ENCODE measurements at regions not wholly inside any gene's neighbourhood (a gene's known extent, or its start where the extent isn't known, plus 50 kb on each side); places are given as distances from the start of the nearest gene placed in this dataset.
"Not testable (repeated sequence)": the region's sequence is repeated elsewhere in the genome, so short reads cannot be mapped to it uniquely, and the experiment has no call there.

- not testable (repeated sequence) for TF ChIP-seq CTCF (IDR thresholded peaks at IDR 0.05; ENCODE audit: low read depth, low read length, poor library complexity, severe bottlenecking); EZH2phosphoT487 (IDR thresholded peaks at IDR 0.05; ENCODE audit: borderline replicate concordance, low read length)
These were observed 55.5 kb upstream of the RASA1 start for GRCh38 chr5:87212183-87212582.
